ENCODE measurements at regions not wholly inside any gene's neighbourhood (a gene's known extent, or its start where the extent isn't known, plus 50 kb on each side); places are given as distances from the start of the nearest gene placed in this dataset.
"Not testable (repeated sequence)": the region's sequence is repeated elsewhere in the genome, so short reads cannot be mapped to it uniquely, and the experiment has no call there.

GRCh38 chr2:215889240-215889969, 123.9 kb downstream of the MREG start:
- DNase-seq (ENCODE audit: low read depth in 2 of 2), result not testable (repeated sequence)

DNA sequence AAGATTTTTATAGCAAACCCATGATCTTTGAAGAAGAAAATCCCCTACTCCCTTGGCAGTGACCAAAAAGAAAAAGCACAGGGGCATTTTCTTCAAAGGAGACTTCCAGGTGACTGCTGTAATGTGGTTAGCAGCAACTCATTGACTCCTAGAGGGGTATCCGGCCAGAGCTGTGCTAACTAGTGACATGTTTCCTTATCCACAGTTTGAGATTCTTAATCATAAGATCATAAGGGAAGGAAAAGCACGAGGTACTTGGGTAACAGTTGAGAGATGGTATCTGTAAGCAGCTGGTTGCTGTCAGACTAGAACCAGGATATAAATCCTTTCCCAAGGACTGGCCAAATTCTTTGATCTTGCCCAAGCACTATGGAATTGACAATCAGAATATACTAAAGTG, 124.7 kb downstream of the MREG start:
- peak in 1 of 2 donors; percentile 45 for DNase-seq (ENCODE audit: low read depth in 2 of 2)

- no peak for DNase-seq (ENCODE audit: low read depth in 2 of 2)
Observed at GRCh38 chr2:215887303-215887702, 126.0 kb downstream of the MREG start.

DNA sequence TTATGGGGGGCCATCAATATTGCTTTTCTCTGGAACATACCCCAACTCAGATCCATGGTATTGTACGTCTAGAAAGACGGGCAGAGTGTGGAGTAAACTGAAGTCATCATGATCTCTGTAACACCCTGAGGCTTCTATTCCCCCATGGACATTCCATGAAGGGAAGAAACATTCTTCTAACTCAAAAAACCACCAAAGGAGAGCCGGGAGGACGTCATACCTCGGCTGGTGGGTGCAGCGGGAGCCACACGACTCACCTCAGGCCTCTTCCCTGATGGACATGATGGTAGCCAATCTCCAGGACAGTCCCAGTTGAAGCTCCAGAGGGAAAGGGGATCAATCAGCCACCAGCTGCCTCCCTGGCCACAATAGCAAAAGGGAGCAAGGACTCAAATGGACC, 127.3 kb downstream of the MREG start:
- no peak for DNase-seq (ENCODE audit: low read depth in 2 of 2)

- no peak for DNase-seq (ENCODE audit: low read depth in 2 of 2)
Observed at GRCh38 chr2:215885536-215885935, 127.8 kb downstream of the MREG start.

- no peak for DNase-seq (ENCODE audit: low read depth in 2 of 2)
Observed at GRCh38 chr2:215884451-215885087, 128.8 kb downstream of the MREG start.

DNA sequence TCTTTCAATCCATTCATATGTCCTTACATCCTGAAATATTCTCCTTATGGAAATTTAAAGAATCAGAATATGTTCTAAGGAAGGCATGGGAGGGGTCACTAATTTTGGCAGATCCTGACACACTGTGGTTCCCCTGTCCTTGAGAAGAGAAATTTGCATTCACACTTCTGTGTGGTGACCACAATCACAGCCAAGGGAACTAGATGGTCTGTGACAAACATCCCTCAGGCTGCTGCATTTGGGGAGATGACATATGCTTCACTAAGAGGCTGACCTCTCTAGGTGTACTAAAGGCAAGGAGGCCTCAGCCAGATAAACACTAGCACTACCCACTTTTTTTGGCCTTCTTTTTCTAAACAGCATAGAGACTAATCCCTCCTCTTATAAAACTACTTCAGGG, 129.6 kb downstream of the MREG start:
- no peak for DNase-seq (ENCODE audit: low read depth in 2 of 2)

DNA sequence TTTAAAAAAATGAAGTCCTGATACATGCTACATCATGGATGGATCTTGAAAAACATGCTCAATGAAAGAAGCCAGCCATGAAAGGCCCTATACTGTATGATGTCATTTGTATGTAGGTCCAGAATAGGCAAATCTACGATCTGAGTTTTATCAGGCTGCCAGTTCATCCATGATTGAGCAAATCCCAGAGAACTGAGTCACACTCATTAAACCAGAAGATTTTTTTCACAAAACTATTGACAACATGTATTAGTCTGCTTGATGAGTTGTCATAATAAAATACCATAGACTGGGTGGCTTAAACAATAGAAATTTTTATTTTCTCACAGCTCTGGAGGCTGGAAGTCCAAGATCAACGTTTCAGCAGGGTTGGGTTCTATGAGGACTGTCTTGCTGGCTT, 130.7 kb downstream of the MREG start:
- no peak for DNase-seq (ENCODE audit: low read depth in 2 of 2)

- DNase-seq (ENCODE audit: low read depth in 2 of 2), result no peak
Observed at GRCh38 chr2:215881582-215881981, 131.8 kb downstream of the MREG start.

DNA sequence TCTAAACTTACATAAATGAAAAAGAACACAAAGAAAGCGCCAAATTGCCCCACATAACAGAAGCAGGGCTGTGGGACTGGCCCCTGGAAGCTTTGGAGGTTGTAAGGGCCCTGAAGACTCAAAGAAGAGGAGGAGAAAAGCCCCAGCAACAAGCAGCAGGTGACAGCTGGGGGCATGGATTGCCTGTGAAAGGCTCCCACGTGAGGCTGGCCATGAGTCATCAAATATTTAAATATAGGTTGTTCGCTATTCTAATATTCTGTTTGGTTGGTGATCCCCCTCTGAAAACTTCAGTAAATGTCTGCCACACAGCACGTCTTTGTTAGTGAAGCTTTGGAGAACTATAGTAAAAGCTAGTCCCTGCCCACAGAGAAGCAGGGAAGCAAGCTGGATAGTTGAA, 132.4 kb downstream of the MREG start:
- DNase-seq (ENCODE audit: low read depth in 2 of 2), result no peak

DNA sequence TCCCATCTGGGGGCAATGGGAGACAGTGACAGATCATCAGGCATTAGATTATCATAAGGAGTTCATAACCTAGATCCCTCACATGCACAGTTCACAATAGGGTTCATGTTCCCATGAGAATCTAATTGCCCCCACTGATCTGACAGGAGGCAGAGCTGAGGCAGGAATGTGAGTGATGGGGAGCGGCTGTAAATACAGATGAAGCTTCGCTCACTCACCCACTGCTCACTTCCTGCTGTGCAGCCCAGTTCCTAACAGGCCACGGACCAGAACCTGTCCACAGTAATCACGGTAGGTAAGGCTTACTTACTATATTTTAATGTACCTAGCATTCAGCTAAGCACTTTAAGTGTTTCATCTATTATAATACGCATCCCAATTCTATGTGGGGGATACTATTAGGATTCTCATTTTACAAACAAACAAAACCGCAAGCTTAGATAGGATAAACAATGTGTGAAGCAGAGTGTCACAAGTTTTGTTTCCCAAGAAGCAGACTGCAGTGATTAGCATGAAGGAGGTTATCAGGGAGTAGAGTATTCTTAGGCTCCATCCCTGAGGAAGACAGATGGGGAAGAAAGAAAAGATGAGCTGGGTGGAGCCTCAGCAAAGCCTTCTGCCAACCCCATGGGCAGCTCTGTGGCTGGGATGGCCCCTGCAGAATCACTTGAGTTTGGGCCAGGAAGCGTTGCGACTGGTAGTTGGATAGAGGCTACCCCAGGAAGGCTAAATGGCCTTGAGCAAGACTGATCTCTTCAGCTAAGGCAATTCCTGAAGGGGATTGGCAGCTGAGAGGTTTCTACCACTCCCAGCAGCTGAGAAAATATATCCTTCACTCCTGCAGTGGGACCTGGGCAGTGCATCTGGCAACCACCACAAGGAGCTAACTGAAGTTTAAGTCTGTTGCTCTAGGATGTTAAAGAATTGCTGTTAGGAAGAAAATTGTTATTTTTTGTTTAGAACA, 133.1 kb downstream of the MREG start:
- DNase-seq (ENCODE audit: low read depth in 2 of 2), result no peak

GRCh38 chr2:215879331-215879730, 134.0 kb downstream of the MREG start:
- no peak for DNase-seq (ENCODE audit: low read depth in 2 of 2)

- no peak for DNase-seq (ENCODE audit: low read depth in 2 of 2)
Observed at GRCh38 chr2:215878476-215879063, 134.8 kb downstream of the MREG start.

GRCh38 chr2:215876937-215877238, 136.5 kb downstream of the MREG start:
- DNase-seq (ENCODE audit: low read depth in 2 of 2), result no peak

GRCh38 chr2:215876139-215876936, 137.0 kb downstream of the MREG start:
- DNase-seq (ENCODE audit: low read depth in 2 of 2), result no peak

GRCh38 chr2:215874418-215874817, 138.9 kb downstream of the MREG start:
- no peak for DNase-seq (ENCODE audit: low read depth in 2 of 2)

DNA sequence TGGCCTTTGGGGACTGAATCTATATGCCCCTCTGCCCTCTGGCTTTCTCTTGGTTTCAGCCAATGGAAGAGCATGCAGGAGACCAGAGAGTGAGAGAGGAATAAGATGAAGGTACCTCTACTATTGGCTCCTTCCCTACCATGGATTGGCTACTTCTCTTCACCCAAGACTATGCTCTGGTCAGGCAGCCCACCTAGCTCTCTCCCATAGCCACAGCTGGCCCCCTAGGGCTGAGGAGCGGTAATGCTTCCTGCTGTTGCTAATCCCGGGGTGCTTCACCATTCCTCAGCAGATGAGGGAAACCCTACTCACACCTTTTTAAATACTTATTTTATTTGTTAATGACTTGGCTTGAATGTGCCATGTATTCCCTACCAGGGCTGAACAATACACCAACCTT, 142.4 kb downstream of the MREG start:
- no peak for DNase-seq (ENCODE audit: low read depth in 2 of 2)

- no peak for DNase-seq (ENCODE audit: low read depth in 2 of 2)
Observed at GRCh38 chr2:215870088-215870490, 143.3 kb downstream of the MREG start.

DNA sequence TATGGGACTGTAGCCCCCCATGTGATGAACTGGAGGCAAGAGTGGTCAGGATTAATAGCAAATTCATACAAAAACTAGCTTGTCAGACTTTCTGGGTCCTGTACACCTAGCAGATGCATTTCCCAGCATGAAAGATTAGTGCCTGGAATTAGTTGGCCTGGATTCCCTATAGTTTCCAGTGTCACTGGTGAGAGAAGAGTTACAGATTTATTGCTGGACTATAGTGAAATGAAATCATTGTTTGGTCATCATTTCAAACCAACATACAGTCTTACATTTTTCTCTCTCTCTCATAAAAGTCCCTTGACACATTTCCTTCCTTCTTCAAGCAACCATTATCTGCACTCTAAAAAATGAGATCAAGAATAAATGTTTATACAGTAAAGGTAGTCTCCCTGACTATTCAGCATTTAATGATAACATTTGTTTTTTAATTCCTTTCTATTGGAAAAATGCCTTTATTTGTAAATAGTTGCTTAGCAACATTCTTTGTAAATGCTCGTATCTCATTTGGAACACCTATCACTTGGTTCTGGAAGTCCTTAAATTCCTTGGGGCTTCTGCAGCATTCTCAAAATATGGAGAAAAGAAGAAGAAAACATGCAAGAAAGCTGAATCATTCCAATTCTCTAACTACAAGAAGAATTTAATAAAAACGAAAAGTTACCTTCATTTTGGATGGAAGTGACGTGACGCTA, 144.4 kb downstream of the MREG start:
- DNase-seq (ENCODE audit: low read depth in 2 of 2), result peak in 1 of 2 donors; percentile 62

DNA sequence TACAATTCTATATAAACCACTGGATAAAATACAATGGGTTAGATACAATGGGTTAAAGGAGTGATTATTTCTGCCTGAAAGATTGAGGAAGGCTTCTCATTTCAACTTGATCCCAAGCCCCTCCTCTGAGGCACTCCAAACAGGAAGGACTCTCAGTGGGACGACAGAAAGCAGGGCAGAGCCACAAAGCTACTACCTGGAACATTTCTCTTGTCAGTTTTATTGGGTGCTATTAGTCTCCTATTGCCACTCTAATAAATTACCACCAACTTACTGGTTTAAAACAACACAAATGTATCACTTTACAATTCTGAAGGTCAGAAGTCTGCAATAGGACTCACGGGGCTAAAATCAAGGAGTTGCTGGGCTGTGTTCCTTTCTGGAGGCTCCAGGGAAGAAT, 146.7 kb downstream of the MREG start:
- no peak for DNase-seq (ENCODE audit: low read depth in 2 of 2)

GRCh38 chr2:215863687-215864086, 149.7 kb downstream of the MREG start:
- DNase-seq (ENCODE audit: low read depth in 2 of 2), result no peak

Data from dermis microvascular lymphatic vessel endothelial cell (primary cell).